ENCODE measurements at regions not wholly inside any gene's neighbourhood (a gene's known extent, or its start where the extent isn't known, plus 50 kb on each side); places are given as distances from the start of the nearest gene placed in this dataset.
"Not testable (repeated sequence)": the region's sequence is repeated elsewhere in the genome, so short reads cannot be mapped to it uniquely, and the experiment has no call there.

GRCh38 chr16:51985126-51985525, 561.8 kb downstream of the TOX3 start:
- DNase-seq (ENCODE audit: low read depth in 3 of 3, low spot score in 2 of 3), result no peak

GRCh38 chr16:51984395-51984794, 562.5 kb downstream of the TOX3 start:
- no peak for DNase-seq (ENCODE audit: low read depth in 3 of 3, low spot score in 2 of 3)

DNA sequence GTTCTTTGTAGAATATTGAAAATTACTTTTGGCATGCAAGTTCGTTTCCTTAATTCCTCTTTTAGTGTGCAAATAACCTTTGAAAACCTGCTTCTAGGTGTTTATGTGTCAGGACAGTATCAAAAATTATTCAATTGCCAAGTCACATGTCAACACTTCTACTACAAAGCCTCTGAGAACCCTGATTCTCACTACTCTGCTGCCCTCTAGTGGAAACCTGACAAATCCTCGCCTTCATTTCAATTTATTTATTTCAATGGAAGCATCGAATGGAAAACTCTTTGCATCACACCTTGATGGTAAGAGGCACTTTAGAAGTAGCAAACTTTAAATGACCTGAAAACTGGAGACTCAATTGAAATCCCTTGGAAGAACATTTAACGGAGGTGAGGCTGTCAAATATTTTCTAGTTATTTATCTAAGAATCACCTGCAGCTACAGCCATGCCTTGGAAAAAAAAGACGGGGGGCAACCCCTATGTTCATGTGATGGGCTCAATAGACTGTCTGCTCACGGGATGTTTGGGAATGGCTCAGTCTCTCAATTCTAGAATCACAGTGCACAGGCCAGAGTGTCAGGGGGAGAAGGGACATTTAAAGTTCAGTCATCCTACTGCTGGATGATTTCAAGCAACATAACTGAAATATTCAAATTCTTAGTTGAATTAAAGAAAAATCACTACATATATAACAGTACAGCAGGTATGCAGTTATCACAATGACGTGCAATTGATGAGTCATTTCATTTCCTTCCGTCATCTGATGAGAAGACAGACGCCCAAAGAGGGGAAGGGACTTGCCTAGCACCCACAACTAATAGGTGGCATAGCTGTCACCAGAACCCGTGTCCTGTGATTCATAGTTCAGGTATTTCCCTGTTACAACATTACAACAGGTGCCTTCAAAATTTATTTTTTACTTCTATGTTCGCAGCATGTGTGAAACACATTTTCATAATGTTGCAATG, 563.9 kb downstream of the TOX3 start:
- peak; percentile 68 to 81 (median 73) for DNase-seq (ENCODE audit: low read depth in 3 of 3, low spot score in 2 of 3)

- DNase-seq (ENCODE audit: low read depth in 3 of 3, low spot score in 2 of 3), result no peak
These were observed 565.2 kb downstream of the TOX3 start for GRCh38 chr16:51981725-51982124.

DNA sequence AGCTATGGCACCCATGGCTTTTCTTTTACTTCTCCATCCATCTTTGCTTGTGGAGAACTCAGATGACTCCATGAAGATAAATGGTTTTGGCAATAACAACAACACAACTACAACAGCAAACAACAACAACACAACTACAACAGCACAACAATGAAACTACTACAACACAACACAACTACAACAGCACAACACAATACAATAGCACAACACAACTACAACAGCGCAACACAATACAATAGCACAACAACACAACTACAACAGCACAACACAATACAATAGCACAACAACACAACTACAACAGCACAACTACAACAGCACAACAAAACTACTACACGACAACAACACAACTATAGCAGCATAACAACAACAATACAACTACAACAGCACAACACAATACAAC, 569.4 kb downstream of the TOX3 start:
- DNase-seq (ENCODE audit: low read depth in 3 of 3, low spot score in 2 of 3), result not testable (repeated sequence)

DNA sequence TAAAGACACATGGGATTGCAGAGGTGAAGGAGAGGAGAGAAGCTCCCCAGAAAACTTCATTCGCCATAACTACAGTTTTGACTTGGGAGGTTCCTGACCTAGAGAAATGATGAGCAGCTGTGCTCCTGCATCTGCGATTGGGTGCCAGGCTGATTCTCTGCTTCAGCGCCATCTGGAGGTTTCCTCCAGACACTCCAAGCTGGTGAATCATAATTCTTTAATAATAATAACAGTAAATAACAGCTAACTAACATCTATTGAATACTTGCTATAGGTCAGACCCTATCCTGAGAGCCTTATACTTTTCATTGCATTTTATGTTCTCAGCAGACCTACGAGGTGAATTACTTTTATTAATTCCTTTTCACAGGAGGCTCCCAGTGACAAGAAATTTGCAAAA, 575.8 kb downstream of the TOX3 start:
- no peak for DNase-seq (ENCODE audit: low read depth in 3 of 3, low spot score in 2 of 3)

- no peak for DNase-seq (ENCODE audit: low read depth in 3 of 3, low spot score in 2 of 3)
These were observed 578.2 kb downstream of the TOX3 start for GRCh38 chr16:51968749-51969148.

- DNase-seq (ENCODE audit: low read depth in 3 of 3, low spot score in 2 of 3), result peak in 1 of 3 donors; percentile 31
These were observed 579.3 kb downstream of the TOX3 start for GRCh38 chr16:51967646-51968045.

DNA sequence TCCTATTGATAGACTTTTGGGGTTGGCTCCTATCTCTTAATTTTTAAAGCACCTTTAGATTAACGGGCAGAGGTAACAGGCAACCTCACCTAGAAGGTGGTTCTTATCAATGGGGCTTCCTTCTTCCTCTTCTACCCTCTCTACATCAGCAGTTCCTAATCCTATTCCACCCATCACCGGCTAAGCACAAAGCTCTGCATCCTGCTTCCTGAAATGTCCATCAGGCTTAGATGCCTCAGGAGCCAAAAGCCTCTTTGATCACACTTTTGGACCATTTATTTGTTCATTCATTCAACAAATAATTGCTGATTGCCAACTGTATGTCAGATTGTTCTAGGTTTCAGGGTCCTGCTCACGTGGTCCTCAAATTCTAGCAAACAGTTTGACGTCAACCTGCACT, 586.0 kb downstream of the TOX3 start:
- DNase-seq (ENCODE audit: low read depth in 3 of 3, low spot score in 2 of 3), result no peak

DNA sequence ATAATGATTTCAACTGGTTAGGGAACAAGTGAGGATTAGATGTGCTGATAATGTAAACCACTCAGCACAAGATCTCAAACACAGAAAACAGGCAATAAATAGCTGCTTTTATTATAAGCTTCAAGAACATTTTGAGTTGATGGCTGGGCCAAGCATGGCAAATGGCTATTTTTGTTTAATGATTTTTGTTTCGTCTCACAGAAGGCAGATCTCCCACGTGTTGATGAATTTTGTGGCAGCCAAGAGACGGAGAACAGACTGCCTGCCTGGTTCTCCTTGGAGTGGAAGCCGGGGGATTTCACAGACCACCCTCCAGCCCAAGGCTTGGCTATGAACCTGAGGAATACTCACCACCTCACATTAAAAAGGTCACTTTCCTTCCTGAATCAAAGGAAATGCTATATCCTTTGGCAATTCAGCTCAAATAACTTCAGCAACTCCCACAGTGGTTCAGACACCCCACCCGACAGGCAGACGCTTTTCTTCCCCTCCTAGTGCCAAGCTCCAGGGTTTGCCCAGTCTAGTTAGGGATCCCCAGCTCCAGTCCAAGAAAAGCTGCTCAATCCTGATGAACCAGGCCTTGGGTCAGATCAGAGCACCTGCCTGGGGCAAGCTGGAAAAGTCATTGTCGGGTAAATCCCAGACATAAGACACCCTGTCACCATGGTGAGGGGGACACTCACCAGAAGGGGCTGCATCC, 593.5 kb downstream of the TOX3 start:
- no peak for DNase-seq (ENCODE audit: low read depth in 3 of 3, low spot score in 2 of 3)

GRCh38 chr16:51952500-51952899, 594.4 kb downstream of the TOX3 start:
- DNase-seq (ENCODE audit: low read depth in 3 of 3, low spot score in 2 of 3), result no peak

- no peak for DNase-seq (ENCODE audit: low read depth in 3 of 3, low spot score in 2 of 3)
These were observed 595.2 kb downstream of the TOX3 start for GRCh38 chr16:51951668-51952298.

DNA sequence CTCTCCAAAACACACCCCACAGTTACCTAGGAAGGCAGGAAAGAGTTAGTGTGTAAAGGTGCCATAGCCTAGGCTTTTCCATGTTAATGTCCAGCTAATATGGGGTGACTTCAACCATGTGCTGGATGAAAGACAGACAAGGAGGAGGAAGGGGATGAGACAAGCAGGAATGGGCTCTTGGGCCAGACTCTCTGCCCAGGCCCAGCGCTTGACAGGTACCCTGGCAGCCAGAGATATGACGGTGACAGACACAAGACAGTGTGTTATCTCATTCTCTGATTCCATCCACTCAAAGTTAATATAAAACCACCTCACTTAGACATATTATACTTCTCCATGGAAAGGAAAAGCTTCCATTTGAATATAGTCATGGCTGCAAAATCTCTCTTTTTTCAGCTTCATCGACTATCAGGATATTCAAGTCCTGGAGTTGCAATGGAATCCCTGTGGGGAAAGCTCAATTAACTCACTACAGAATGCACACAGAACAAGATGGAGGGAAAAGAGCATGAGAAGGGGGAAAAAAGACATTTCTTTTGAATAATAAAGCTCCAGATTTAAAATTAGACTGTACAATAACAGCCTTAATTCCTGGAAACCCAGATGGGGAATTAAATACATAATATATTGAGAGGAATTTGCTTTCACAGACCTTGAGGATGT, 596.7 kb downstream of the TOX3 start:
- no peak for DNase-seq (ENCODE audit: low read depth in 3 of 3, low spot score in 2 of 3)

- DNase-seq (ENCODE audit: low read depth in 3 of 3, low spot score in 2 of 3), result no peak
These were observed 597.7 kb downstream of the TOX3 start for GRCh38 chr16:51949282-51949681.

- DNase-seq (ENCODE audit: low read depth in 3 of 3, low spot score in 2 of 3), result no peak
These were observed 605.5 kb downstream of the TOX3 start for GRCh38 chr16:51941412-51941811.

DNA sequence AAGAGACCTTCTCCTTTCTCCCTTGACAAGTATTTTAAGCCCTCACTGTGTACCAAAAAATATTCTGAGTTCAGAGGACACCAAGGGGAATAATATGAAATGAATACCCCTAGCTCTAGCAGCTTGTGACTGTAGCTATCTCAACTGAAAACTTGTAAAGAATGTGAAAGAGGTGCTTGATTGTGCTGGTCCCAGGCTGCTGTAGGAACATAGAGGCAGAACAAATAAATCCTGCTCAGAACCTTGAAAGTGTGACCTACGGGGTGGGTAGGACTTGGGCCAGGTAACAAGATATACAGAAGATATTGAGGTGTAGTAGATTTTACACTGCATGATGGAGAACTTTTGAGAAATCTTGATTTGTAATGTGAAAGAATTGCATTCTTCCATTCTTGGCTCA, 606.8 kb downstream of the TOX3 start:
- DNase-seq (ENCODE audit: low read depth in 3 of 3, low spot score in 2 of 3), result no peak

DNA sequence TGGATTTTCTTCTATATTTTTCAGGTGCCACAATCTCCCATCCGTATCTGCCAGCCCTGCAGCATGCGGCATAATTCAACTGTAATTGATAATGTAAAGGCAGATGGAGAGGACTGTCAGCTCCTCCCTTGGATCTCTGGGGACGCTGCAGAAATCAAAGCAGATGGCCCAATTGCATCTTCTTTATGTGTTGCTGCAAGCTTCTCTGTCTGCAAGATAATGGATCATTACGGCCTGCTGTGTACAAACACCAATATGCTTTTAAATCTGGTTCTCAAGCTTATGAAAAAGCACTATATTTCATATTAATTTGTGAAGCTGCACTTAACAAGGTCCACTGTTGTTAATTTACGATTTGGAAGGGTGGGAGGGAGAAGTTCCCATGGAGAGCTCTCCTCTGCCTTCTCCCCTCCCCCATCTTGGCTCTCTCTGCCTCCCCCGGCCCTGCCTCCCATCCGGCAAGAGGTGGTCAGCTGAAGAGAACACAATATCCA, 607.5 kb downstream of the TOX3 start:
- peak in 1 of 3 donors; percentile 36 for DNase-seq (ENCODE audit: low read depth in 3 of 3, low spot score in 2 of 3)

- DNase-seq (ENCODE audit: low read depth in 3 of 3, low spot score in 2 of 3), result no peak
These were observed 608.1 kb downstream of the TOX3 start for GRCh38 chr16:51938861-51939260.

DNA sequence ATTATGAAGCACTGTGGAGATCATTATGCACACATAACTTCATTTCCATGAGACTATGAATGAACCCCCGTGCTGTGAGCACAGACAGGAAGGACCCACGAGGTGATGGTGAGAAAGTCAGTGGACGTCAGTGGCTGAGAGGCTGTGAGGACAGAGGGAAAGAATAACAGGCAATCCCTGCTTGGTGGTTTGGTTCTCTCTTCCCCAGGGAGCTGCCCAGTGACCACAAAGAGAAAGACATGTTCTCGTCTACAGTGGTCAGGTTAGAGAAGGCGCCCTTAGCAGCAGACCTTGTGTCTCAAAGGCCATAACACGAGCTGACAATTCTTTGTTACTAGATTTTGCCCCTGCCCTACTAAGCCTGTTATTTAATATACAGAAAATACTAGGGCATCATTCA, 609.2 kb downstream of the TOX3 start:
- DNase-seq (ENCODE audit: low read depth in 3 of 3, low spot score in 2 of 3), result no peak

DNA sequence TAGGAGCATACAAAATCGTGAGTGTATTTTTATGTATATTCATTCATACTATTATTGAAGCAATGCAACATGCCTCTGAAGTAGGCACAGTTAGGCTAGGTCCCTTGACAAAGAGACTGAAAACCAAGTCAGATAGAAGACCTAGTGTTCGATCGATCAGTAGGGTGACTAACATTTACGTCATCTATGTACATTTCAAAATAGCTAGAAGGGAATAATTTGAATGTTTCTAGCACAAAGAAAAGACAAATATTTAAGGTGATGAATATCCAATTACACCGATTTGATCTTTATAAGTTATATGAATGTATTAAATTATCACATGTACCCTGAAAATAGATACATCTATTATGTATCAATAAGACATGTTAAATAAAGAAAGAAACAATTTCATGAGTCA, 610.1 kb downstream of the TOX3 start:
- DNase-seq (ENCODE audit: low read depth in 3 of 3, low spot score in 2 of 3), result no peak

- no peak for DNase-seq (ENCODE audit: low read depth in 3 of 3, low spot score in 2 of 3)
These were observed 614.6 kb downstream of the TOX3 start for GRCh38 chr16:51932317-51932716.
